HEK293 (cell line): ENCODE measurements at regions not wholly inside any gene's neighbourhood (a gene's known extent, or its start where the extent isn't known, plus 50 kb on each side); places are given as distances from the start of the nearest gene placed in this dataset.
"Not testable (repeated sequence)": the region's sequence is repeated elsewhere in the genome, so short reads cannot be mapped to it uniquely, and the experiment has no call there.

Source experiments
- MEIS1 ChIP-seq: sonication (generic); formaldehyde crosslinking; IDR thresholded peaks from 2 replicates; pipeline ENCODE4 v1.8.1; 2022; ENCODE audit warnings: missing genetic modification reagents, mild to moderate bottlenecking, borderline replicate concordance
- RBAK ChIP-seq: fragments of 450-650 bp; formaldehyde crosslinking; IDR thresholded peaks from 2 replicates; pipeline ENCODE4 v1.5.1; 2016; ENCODE audit warnings: missing biosample characterization, missing genetic modification characterization
- SCRT2 ChIP-seq: fragments of 450-650 bp; formaldehyde crosslinking; IDR thresholded peaks from 2 replicates; pipeline ENCODE4 v1.5.1; 2016; ENCODE audit warnings: missing biosample characterization, missing genetic modification characterization
- SETDB1 ChIP-seq: IDR thresholded peaks from one replicate; pipeline ENCODE4 v1.6.1; 2017; ENCODE audit warnings: mild to moderate bottlenecking, low read length, moderate library complexity, mixed read lengths; ENCODE audit not compliant: insufficient read length
- ZNF2 ChIP-seq: fragments of 450-650 bp; formaldehyde crosslinking; IDR thresholded peaks from 2 replicates; pipeline ENCODE4 v1.5.1; 2016; ENCODE audit warnings: missing biosample characterization, missing genetic modification characterization
- ZNF274 ChIP-seq, 2 experiments: fragments of 200-500 bp in 1 of 2; fragments of 450-650 bp in 1 of 2; sonication (Bioruptor generic) in 1 of 2; formaldehyde crosslinking in 1 of 2; IDR thresholded peaks; 2 replicates each; pipeline versions ENCODE4 v1.5.1 to v1.6.1; 2014 to 2016; ENCODE audit warnings: borderline replicate concordance in 1 of 2, inconsistent platforms in 1 of 2, low read length in 1 of 2, missing biosample characterization in 1 of 2, missing genetic modification characterization in 1 of 2
- ZNF324 ChIP-seq: fragments of 450-650 bp; formaldehyde crosslinking; IDR thresholded peaks from 2 replicates; pipeline ENCODE4 v1.5.1; 2016; ENCODE audit warnings: missing biosample characterization, missing genetic modification characterization
- ZNF416 ChIP-seq: fragments of 450-650 bp; formaldehyde crosslinking; IDR thresholded peaks from 2 replicates; pipeline ENCODE4 v1.5.1; 2016; ENCODE audit warnings: missing biosample characterization, missing genetic modification characterization
- ZSCAN30 ChIP-seq: fragments of 450-650 bp; IDR thresholded peaks from 2 replicates; pipeline ENCODE4 v1.5.1; 2018; ENCODE audit warnings: missing biosample characterization, mild to moderate bottlenecking, missing genetic modification characterization, moderate library complexity
- TF ChIP-seq, protein P1 (sequence below): fragments of 450-650 bp; formaldehyde crosslinking; IDR thresholded peaks from 2 replicates; pipeline ENCODE4 v1.5.1; 2016; ENCODE audit warnings: missing biosample characterization, missing genetic modification characterization

DNA sequence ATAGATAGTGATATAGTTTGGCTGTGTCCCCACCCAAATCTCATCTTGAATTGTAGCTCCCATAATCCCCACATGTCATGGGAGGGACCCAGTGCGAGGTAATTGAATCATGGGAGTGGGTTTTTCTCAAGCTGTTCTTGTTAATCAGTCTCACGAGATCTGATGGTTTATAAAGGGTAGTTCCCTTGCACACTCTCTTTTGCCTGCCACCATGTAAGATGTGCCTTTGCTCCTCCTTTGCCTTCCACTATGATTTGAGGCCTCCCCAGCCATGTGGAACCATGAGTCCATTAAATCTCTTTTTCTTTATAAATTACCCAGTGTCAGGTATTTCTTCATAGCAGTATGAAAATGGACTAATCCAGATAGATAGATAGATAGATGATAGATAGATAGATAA lies 73.8 kb upstream of the NFASC start:
- TF ChIP-seq ZNF324 (tag by site-specific recombination); RBAK; ZNF416 (tag by site-specific recombination); SETDB1; ZNF274 (IDR thresholded peaks at IDR 0.05; ENCODE audit: low read length); ZNF274 (tag by site-specific recombination; IDR thresholded peaks at IDR 0.05; ENCODE audit: borderline replicate concordance); SCRT2; ZSCAN30; MEIS1 (CRISPR knock-in tag); ZNF2 (tag by site-specific recombination): not testable (repeated sequence)
- TF ChIP-seq, protein P1, sequence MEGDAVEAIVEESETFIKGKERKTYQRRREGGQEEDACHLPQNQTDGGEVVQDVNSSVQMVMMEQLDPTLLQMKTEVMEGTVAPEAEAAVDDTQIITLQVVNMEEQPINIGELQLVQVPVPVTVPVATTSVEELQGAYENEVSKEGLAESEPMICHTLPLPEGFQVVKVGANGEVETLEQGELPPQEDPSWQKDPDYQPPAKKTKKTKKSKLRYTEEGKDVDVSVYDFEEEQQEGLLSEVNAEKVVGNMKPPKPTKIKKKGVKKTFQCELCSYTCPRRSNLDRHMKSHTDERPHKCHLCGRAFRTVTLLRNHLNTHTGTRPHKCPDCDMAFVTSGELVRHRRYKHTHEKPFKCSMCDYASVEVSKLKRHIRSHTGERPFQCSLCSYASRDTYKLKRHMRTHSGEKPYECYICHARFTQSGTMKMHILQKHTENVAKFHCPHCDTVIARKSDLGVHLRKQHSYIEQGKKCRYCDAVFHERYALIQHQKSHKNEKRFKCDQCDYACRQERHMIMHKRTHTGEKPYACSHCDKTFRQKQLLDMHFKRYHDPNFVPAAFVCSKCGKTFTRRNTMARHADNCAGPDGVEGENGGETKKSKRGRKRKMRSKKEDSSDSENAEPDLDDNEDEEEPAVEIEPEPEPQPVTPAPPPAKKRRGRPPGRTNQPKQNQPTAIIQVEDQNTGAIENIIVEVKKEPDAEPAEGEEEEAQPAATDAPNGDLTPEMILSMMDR (tag by site-specific recombination), result not testable (repeated sequence)
